GM12878 (cell line): ENCODE measurements at regions not wholly inside any gene's neighbourhood (a gene's known extent, or its start where the extent isn't known, plus 50 kb on each side); places are given as distances from the start of the nearest gene placed in this dataset.
A peak's percentile ranks its signal among the peaks of the same experiment; 100 is the strongest.

ENCODE experiments used
- ATAC-seq: fragments of 200-7000 bp; cut with Tn5 transposase; 3 replicates; pipeline ENCODE4 v1.9.1; 2020; ENCODE audit warnings: mild to moderate bottlenecking, moderate library complexity
- BruUV-seq: library from RNA; stranded (reverse); fragments of 400-500 nt; replicated peaks from 2 replicates; lab custom pipeline; 2021; lab: Mats Ljungman, UMichigan
- CTCF ChIA-PET: fragments of 300-600 bp; sonication (Branson Sonifier 250); formaldehyde crosslinking; extraction: SDS; loops from one replicate; lab custom pipeline; 2021; ENCODE audit warnings: inconsistent platforms; lab: Yijun Ruan, JAX
- POLR2A ChIA-PET: fragments of 350-600 bp; formaldehyde crosslinking; extraction: SDS; loops from one replicate; lab custom pipeline; 2021; ENCODE audit warnings: inconsistent platforms; lab: Charles Lee
- RAD21 ChIA-PET: fragments of 300-600 bp; sonication (Branson Sonifier 250); formaldehyde crosslinking; loops from one replicate; lab custom pipeline; 2023; ENCODE audit warnings: antibody characterized with exemption; ENCODE audit not compliant: unreplicated experiment; lab: Charles Lee
- SMC1A ChIA-PET: fragments of 300-600 bp; sonication (Branson Sonifier 250); formaldehyde crosslinking; loops from one replicate; lab custom pipeline; 2023; ENCODE audit not compliant: unreplicated experiment, uncharacterized antibody; lab: Charles Lee
- DNase-seq: peaks from one replicate; pipeline ENCODE4 v3.0.0-alpha.2; 2011; ENCODE audit warnings: low read depth, low spot score
- FAIRE-seq: peaks from 3 replicates; lab custom pipeline; 2011; peaks lifted over from hg19 to GRCh38; lab: Jason Lieb, UNC
- H2AFZ ChIP-seq: 2 replicates; pipeline ENCODE4 v1.6.0; 2011; ENCODE audit warnings: low read depth, low read length, control low read depth; ENCODE audit not compliant: control insufficient read depth
- H3K27ac ChIP-seq: 2 replicates; pipeline ENCODE4 v1.5.1; 2011; ENCODE audit warnings: control low read depth; ENCODE audit not compliant: control insufficient read depth, insufficient read depth
- H3K27me3 ChIP-seq, 2 experiments: replicated peaks in 1 of 2; 2 replicates each; pipeline versions ENCODE4 v1.6.0 to v1.6.1; 2011; ENCODE audit warnings: low read length in 1 of 2; ENCODE audit not compliant: control insufficient read depth in 2 of 2, insufficient read depth in 2 of 2
- H3K36me3 ChIP-seq, 2 experiments: 2 replicates each; pipeline ENCODE4 v1.5.1; 2011; ENCODE audit warnings: low read length in 1 of 2; ENCODE audit not compliant: control insufficient read depth in 2 of 2, insufficient read depth in 2 of 2
- H3K4me1 ChIP-seq: 2 replicates; pipeline ENCODE4 v1.6.1; 2011; ENCODE audit warnings: mild to moderate bottlenecking, low read length, moderate library complexity, mixed read lengths; ENCODE audit not compliant: control insufficient read depth, insufficient read depth
- H3K4me2 ChIP-seq: 2 replicates; pipeline ENCODE4 v1.6.0; 2011; ENCODE audit warnings: control low read depth; ENCODE audit not compliant: control insufficient read depth, insufficient read depth
- H3K4me3 ChIP-seq: fragments of 200-600 bp; sonication (generic); 2 replicates; pipeline ENCODE4 v1.5.1; 2016
- H3K79me2 ChIP-seq: 2 replicates; pipeline ENCODE4 v1.6.0; 2011; ENCODE audit warnings: low read length; ENCODE audit not compliant: control insufficient read depth, insufficient read depth
- H3K9ac ChIP-seq: 2 replicates; pipeline ENCODE4 v1.8.0; 2011; ENCODE audit warnings: low read length, control low read depth, mixed read lengths; ENCODE audit not compliant: control insufficient read depth, insufficient read depth
- H3K9me3 ChIP-seq: replicated peaks from 3 replicates; pipeline ENCODE4 v1.5.1; 2011; ENCODE audit warnings: mild to moderate bottlenecking, low read length; ENCODE audit not compliant: control insufficient read depth, insufficient read depth
- H4K20me1 ChIP-seq: 2 replicates; pipeline ENCODE4 v1.6.0; 2011; ENCODE audit not compliant: control insufficient read depth, insufficient read depth
- CTCF ChIP-seq, 3 experiments: IDR thresholded peaks in 2 of 3; conservative IDR thresholded peaks in 1 of 3; 2 replicates each; pipeline ENCODE4 v1.5.1; 2011; ENCODE audit warnings: low read depth in 3 of 3, low read length in 3 of 3, mild to moderate bottlenecking in 3 of 3, control low read depth in 2 of 3, moderate library complexity in 2 of 3, inconsistent platforms in 1 of 3, mixed read lengths in 1 of 3; ENCODE audit not compliant: control insufficient read depth in 2 of 3, insufficient read depth in 1 of 3; ENCODE audit errors: extremely low read depth in 1 of 3
- JUND ChIP-seq: IDR thresholded peaks from 2 replicates; pipeline ENCODE4 v1.6.1; 2012; ENCODE audit warnings: low read depth, mild to moderate bottlenecking, low read length, improper control_type of control experiment, moderate library complexity
- WGBS: methylation state at CpG from one replicate; pipeline ENCODE4 v1.1.6; 2016; ENCODE audit warnings: low lambda C conversion rate; ENCODE audit not compliant: insufficient replicate concordance, insufficient coverage; ENCODE audit errors: missing lambda C conversion rate; 5-methylcytosine and 5-hydroxymethylcytosine counted together
- in situ Hi-C: fragments of 300-500 bp; cut with MboI; formaldehyde crosslinking; loops from 9 replicates; pipeline ENCODE4 v1.14.3; 2018; ENCODE audit warnings: mixed read lengths
- intact Hi-C: fragments of 100-400 bp; cut with micrococcal nuclease; formaldehyde crosslinking; loops from one replicate; pipeline ENCODE4 v1.14.2; 2022; ENCODE audit not compliant: unreplicated experiment

DNA sequence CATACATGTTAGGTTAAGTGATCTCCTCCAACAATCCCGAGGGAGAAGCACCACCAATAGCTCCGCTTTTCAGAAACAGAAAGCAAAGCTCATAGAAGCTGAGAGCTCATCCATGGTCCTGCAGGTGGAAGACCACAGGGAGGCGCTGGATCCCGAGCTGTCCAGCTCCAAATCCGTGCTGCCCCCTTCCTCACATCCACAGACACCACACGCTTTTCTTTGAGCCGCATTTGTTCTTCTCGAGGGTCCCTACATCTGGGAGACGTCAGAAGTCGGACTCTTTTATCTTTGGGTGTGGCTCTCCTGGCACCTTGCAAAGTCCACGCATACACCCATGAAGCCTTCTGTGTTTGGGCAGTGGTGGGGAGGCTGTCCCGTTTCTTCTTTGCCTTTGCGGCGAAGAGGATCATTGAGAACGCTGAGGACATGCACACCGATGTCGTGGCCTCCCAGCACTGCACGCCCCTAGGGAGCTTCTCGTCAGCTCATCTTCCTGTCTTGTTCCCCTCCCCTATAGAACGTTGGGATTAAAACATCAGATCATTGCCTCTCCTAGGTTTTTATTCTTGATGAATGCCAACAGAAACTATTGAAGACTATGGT is 184.8 kb downstream of the TEX29 start:
- H3K9me3 ChIP-seq, result no peaks in the 10 kb centered on the region; the same call in 2 of the 3 replicates

More for the DNA sequence above, 184.8 kb downstream of the TEX29 start:
- intact Hi-C loops, result no loop called here
- RAD21 ChIA-PET, result interaction anchor here (0.7 to 1.0 kb wide), 2 partner anchors 887 to 939 kb away, joined by 3 read pairs; no protein-coding TSS in a partner anchor
- H3K4me3 ChIP-seq, result no peak overlapping the region
- no peak overlapping the region for H3K4me2 ChIP-seq
- no peak overlapping the region for H2AFZ ChIP-seq
- SMC1A ChIA-PET, result no interaction called here
- CTCF ChIA-PET, result interaction anchor here (0.6 kb wide), 1 partner anchor 31 kb away, joined by 3 read pairs; no protein-coding TSS in a partner anchor
- DNase-seq (no peak), FAIRE-seq (no peak), ATAC-seq (no peak)
- H3K79me2 ChIP-seq, result no peaks in the 10 kb centered on the region
- WGBS, result 36% methylated on average over 20 of the region's 20 CpGs
- POLR2A ChIA-PET, result no interaction called here
- no peak overlapping the region for H3K9ac ChIP-seq
- in situ Hi-C loops, result no loop called here
- no peaks in the 10 kb centered on the region for H3K36me3 ChIP-seq
- BruUV-seq, result no TSS peak
- H3K4me1 ChIP-seq, result no peaks in the 10 kb centered on the region
- TF ChIP-seq JUND (no peak), CTCF (IDR thresholded peaks at IDR 0.05 in 2 of 3, conservative IDR thresholded peaks at IDR 0.05 in 1 of 3; ENCODE audit: control insufficient read depth in 2 of 3, extremely low read depth in 1 of 3, insufficient read depth in 1 of 3, low read depth in 3 of 3, low read length in 3 of 3) (peak in 2 of 3 experiments; percentile 1 to 4; a peak in 1 of 6 replicates)
- no peaks in the 10 kb centered on the region for H4K20me1 ChIP-seq
- no peak overlapping the region for H3K27ac ChIP-seq
- no peaks in the 10 kb centered on the region for H3K27me3 ChIP-seq
